Ascending aorta (tissue), 2 donors: ENCODE measurements at regions not wholly inside any gene's neighbourhood (a gene's known extent, or its start where the extent isn't known, plus 50 kb on each side); places are given as distances from the start of the nearest gene placed in this dataset.
"Not testable (repeated sequence)": the region's sequence is repeated elsewhere in the genome, so short reads cannot be mapped to it uniquely, and the experiment has no call there.

Source experiments
- DNase-seq, 2 donors: peaks; one replicate each; pipeline ENCODE4 v3.0.0-alpha.2; 2019; ENCODE audit warnings: low spot score in 2 of 2
- H3K27ac ChIP-seq, 2 donors: fragments of 200-600 bp; sonication (generic); one replicate each; pipeline ENCODE4 v1.5.1; 2016 to 2017; ENCODE audit warnings: mild to moderate bottlenecking in 1 of 2
- H3K27me3 ChIP-seq: fragments of 200-600 bp; sonication (generic); one replicate; pipeline ENCODE4 v1.5.1; 2017
- H3K36me3 ChIP-seq, 2 donors: fragments of 200-600 bp; sonication (generic); one replicate each; pipeline ENCODE4 v1.5.1; 2016
- H3K4me1 ChIP-seq, 2 donors: fragments of 200-600 bp; sonication (generic); one replicate each; pipeline ENCODE4 v1.5.1; 2016 to 2017; ENCODE audit warnings: mild to moderate bottlenecking in 1 of 2
- H3K4me3 ChIP-seq, 2 donors: fragments of 200-600 bp; sonication (generic); one replicate each; pipeline ENCODE4 v1.5.1; 2016 to 2017; ENCODE audit warnings: mild to moderate bottlenecking in 1 of 2
- H3K9me3 ChIP-seq, 2 donors: fragments of 200-600 bp; sonication (generic); one replicate each; pipeline ENCODE4 v1.5.1; 2016
- CTCF ChIP-seq, 3 experiments: fragments of 200-600 bp in 2 of 3; fragments of 450-650 bp in 1 of 3; sonication (generic) in 2 of 3; IDR thresholded peaks; one replicate each; pipeline ENCODE4 v1.5.1; 2016 to 2019; ENCODE audit warnings: antibody characterized with exemption in 3 of 3, mild to moderate bottlenecking in 1 of 3, moderate library complexity in 1 of 3
- intact Hi-C: fragments of 100-400 bp; cut with DNase I; formaldehyde crosslinking; loops from one replicate; pipeline ENCODE4 v1.15.1; 2023

- Histone ChIP-seq H3K4me1 (no peaks in the 10 kb centered on the region), H3K9me3 (no peaks in the 10 kb centered on the region), H3K4me3 (no peak overlapping the region), H3K27me3 (no peaks in the 10 kb centered on the region), H3K36me3 (no peaks in the 10 kb centered on the region), H3K27ac (no peak overlapping the region)
- TF ChIP-seq CTCF (IDR thresholded peaks at IDR 0.05), result no peak
- intact Hi-C loops, result no loop called here
- no peak for DNase-seq
Observed at GRCh38 chr12:42912367-42912766, 322.8 kb upstream of the PRICKLE1 start.

GRCh38 chr12:42910656-42911055, 321.1 kb upstream of the PRICKLE1 start:
- no peak for TF ChIP-seq CTCF (IDR thresholded peaks at IDR 0.05)
- no peaks in the 10 kb centered on the region for H3K27me3 ChIP-seq
- no peaks in the 10 kb centered on the region for H3K36me3 ChIP-seq
- no peak for DNase-seq
- intact Hi-C loops, result no loop called here
- H3K4me3 ChIP-seq, result no peak overlapping the region
- H3K4me1 ChIP-seq, result no peaks in the 10 kb centered on the region
- no peak overlapping the region for H3K27ac ChIP-seq
- no peaks in the 10 kb centered on the region for H3K9me3 ChIP-seq

- TF ChIP-seq CTCF (IDR thresholded peaks at IDR 0.05), result no peak
- intact Hi-C loops, result no loop called here
Observed at GRCh38 chr12:42908712-42909111, 319.2 kb upstream of the PRICKLE1 start.

GRCh38 chr12:42906801-42907200, 317.3 kb upstream of the PRICKLE1 start:
- H3K27me3 ChIP-seq, DNase-seq, intact Hi-C loops, H3K27ac ChIP-seq, H3K36me3 ChIP-seq, H3K4me1 ChIP-seq, H3K4me3 ChIP-seq, H3K9me3 ChIP-seq: not testable (repeated sequence)

More at GRCh38 chr12:42908712-42909111, 319.2 kb upstream of the PRICKLE1 start:
- no peak overlapping the region for H3K27ac ChIP-seq
- H3K4me1 ChIP-seq, result no peaks in the 10 kb centered on the region
- H3K9me3 ChIP-seq, result no peaks in the 10 kb centered on the region
- H3K4me3 ChIP-seq, result no peak overlapping the region
- H3K36me3 ChIP-seq, result no peaks in the 10 kb centered on the region
- no peaks in the 10 kb centered on the region for H3K27me3 ChIP-seq
- no peak for DNase-seq

- H3K36me3 ChIP-seq, result no peaks in the 10 kb centered on the region
- DNase-seq, result no peak
- intact Hi-C loops, result no loop called here
- no peaks in the 10 kb centered on the region for H3K27me3 ChIP-seq
- no peak overlapping the region for H3K27ac ChIP-seq
- no peaks in the 10 kb centered on the region for H3K4me1 ChIP-seq
- H3K9me3 ChIP-seq, result no peaks in the 10 kb centered on the region
- no peak for TF ChIP-seq CTCF (IDR thresholded peaks at IDR 0.05)
- H3K4me3 ChIP-seq, result no peak overlapping the region
Observed at GRCh38 chr12:42905419-42905705, 315.8 kb upstream of the PRICKLE1 start.

- Histone ChIP-seq H3K27ac (no peak overlapping the region), H3K36me3 (no peaks in the 10 kb centered on the region), H3K4me1 (no peaks in the 10 kb centered on the region), H3K4me3 (no peak overlapping the region), H3K27me3 (no peaks in the 10 kb centered on the region), H3K9me3 (no peaks in the 10 kb centered on the region)
- intact Hi-C loops, result no loop called here
- TF ChIP-seq CTCF (IDR thresholded peaks at IDR 0.05), result no peak
- DNase-seq, result no peak
Observed at GRCh38 chr12:42904683-42905418, 315.3 kb upstream of the PRICKLE1 start.
